ENCODE measurements at regions not wholly inside any gene's neighbourhood (a gene's known extent, or its start where the extent isn't known, plus 50 kb on each side); places are given as distances from the start of the nearest gene placed in this dataset.

DNA sequence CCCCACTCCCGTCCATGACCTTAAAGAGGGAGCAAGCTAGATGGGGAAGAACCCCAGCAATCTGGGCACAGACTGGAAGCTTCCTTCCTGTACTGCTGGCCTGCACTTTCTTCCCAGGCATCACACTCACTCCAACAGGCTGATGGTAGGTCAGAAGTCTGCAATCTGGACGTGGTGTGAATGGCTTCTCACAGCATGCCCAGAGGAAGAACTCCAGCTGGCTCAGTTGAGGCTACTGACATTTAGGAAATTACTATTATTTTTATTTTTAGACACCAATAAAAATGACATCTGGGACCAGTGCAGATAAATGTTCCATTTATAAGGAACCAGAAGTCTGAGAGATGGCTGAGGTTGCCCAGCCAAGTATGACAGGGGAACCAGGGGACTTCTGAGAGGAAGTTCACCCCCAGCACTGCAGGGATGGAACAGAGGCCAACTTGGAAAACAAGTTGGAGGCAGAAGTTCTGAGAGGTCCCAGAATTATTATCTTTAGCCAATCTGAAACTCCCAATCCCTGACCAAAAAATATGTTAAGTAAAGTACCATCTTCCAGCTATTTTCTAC, 163.8 kb upstream of the CTNNB1 start:
- intact Hi-C loops (cut with DNase I; ENCODE audit: low total_unique reads): no loop called here
- no peak for DNase-seq
- Histone ChIP-seq H3K27ac (no peak overlapping the region), H3K4me1 (peaks cover 0 to 13% (median 0%) of the 10 kb centered on the region in 4 donors), H3K9me3 (no peaks in the 10 kb centered on the region), H3K27me3 (no peaks in the 10 kb centered on the region), H3K4me3 (no peak overlapping the region), H3K36me3 (no peaks in the 10 kb centered on the region)
- TF ChIP-seq, protein P1, sequence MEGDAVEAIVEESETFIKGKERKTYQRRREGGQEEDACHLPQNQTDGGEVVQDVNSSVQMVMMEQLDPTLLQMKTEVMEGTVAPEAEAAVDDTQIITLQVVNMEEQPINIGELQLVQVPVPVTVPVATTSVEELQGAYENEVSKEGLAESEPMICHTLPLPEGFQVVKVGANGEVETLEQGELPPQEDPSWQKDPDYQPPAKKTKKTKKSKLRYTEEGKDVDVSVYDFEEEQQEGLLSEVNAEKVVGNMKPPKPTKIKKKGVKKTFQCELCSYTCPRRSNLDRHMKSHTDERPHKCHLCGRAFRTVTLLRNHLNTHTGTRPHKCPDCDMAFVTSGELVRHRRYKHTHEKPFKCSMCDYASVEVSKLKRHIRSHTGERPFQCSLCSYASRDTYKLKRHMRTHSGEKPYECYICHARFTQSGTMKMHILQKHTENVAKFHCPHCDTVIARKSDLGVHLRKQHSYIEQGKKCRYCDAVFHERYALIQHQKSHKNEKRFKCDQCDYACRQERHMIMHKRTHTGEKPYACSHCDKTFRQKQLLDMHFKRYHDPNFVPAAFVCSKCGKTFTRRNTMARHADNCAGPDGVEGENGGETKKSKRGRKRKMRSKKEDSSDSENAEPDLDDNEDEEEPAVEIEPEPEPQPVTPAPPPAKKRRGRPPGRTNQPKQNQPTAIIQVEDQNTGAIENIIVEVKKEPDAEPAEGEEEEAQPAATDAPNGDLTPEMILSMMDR (IDR thresholded peaks at IDR 0.05): no peak
- no peak for TF ChIP-seq POLR2AphosphoS5 (IDR thresholded peaks at IDR 0.05)
- WGBS, 5 donors: 50 to 74% (median 59%) methylated on average over 2 of the region's 2 CpGs

DNA sequence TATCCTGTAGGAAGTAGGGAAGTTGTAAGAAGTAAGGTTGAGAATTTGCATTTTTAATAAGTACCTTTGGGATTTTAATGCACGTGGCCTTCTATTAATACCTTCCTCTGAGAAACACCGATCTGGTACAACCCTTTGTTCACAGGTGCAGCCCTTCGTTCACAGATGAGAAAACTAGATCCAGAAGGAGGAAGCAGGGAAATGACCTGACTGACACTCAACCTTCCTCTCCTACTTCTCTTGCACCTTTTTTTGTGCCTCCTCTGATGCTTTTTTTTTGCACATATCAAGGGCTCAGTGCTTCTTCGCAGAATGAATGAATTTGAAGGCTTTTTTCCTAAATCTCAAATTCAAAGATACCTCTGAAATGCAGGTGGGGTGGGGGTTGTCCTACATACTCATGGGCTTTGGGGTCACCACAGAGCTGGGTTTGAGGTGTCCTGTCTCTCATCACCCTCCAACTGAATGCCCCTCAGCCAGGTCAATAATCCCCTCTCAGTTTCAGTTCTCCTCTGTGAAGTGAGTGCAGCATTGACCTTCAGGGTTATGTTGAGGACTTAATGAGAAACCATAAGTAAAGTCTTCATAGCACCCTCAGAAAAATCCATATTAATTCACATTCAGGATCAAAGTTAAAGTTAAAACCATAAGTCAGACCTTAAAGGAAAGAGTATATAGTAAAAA, 161.5 kb upstream of the CTNNB1 start:
- intact Hi-C loops (cut with DNase I; ENCODE audit: low total_unique reads): no loop called here
- H3K36me3 ChIP-seq: no peaks in the 10 kb centered on the region

DNA sequence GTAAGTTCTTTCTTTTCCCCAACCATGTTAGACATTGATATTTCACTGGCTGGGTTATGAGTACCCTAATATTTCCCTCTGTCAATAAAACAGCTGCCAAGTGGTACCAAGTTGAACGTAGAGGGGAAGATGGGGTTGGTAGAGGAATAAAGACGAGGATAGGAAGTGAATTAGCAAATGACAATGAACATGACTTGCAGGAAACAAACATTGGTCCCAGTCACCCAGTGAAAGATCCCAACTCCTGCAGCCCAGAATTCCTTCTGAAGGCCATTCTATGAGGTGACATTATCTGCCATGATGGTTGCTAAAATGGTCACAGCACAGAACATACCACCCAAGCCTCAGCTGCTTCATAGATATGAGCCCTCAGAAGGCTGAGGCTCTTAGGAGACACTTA, 159.0 kb upstream of the CTNNB1 start:
- 81 to 94% (median 92%) methylated on average over 2 of the region's 2 CpGs for WGBS, 5 donors
- Histone ChIP-seq H3K4me1 (peaks cover 0 to 10% (median 0%) of the 10 kb centered on the region in 4 donors), H3K4me3 (no peak overlapping the region), H3K27ac (no peak overlapping the region), H3K36me3 (no peaks in the 10 kb centered on the region), H3K27me3 (no peaks in the 10 kb centered on the region), H3K9me3 (no peaks in the 10 kb centered on the region)
- no peak for DNase-seq
- TF ChIP-seq, protein P1 (IDR thresholded peaks at IDR 0.05): no peak
- intact Hi-C loops (cut with DNase I; ENCODE audit: low total_unique reads): no loop called here

More for the DNA sequence above, 161.5 kb upstream of the CTNNB1 start:
- H3K4me3 ChIP-seq: no peak overlapping the region
- no peaks in the 10 kb centered on the region for H3K9me3 ChIP-seq
- no peak for DNase-seq
- TF ChIP-seq POLR2A (IDR thresholded peaks at IDR 0.05) (no peak), EP300 (IDR thresholded peaks at IDR 0.05) (no peak), POLR2AphosphoS5 (IDR thresholded peaks at IDR 0.05) (no peak)
- TF ChIP-seq, protein P1 (IDR thresholded peaks at IDR 0.05): no peak
- peaks cover 0 to 15% (median 0%) of the 10 kb centered on the region in 4 donors for H3K4me1 ChIP-seq
- no peaks in the 10 kb centered on the region for H3K27me3 ChIP-seq
- H3K27ac ChIP-seq: no peak overlapping the region
- 72 to 93% (median 90%) methylated on average over 4 of the region's 4 CpGs for WGBS, 5 donors

DNA sequence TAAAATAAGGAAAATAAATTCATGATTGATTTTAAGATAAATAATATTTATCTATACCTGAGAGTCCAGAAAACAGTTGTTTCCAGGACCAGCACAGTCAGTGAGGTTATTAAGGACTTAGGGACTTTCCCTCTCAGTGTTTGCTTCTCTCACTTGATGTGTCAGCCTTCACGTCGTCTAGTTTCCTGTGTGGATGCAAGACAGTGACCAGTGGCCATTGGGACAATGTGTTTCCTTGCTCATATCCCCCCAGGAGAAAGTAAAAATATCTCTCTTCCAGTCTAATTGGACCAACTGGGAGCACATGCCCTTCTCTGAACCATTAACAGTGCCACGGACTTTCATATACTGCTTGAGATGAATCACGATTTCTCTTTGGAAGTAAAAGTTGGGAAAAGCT, 157.8 kb upstream of the CTNNB1 start:
- H3K27me3 ChIP-seq: no peaks in the 10 kb centered on the region
- H3K27ac ChIP-seq: no peak overlapping the region
- peaks cover 0 to 10% (median 0%) of the 10 kb centered on the region in 4 donors for H3K4me1 ChIP-seq
- no peak for TF ChIP-seq POLR2A (IDR thresholded peaks at IDR 0.05)
- TF ChIP-seq, protein P1 (IDR thresholded peaks at IDR 0.05): no peak
- no peak for TF ChIP-seq EP300 (IDR thresholded peaks at IDR 0.05)
- TF ChIP-seq POLR2AphosphoS5 (IDR thresholded peaks at IDR 0.05): no peak
- no peaks in the 10 kb centered on the region for H3K36me3 ChIP-seq
- H3K4me3 ChIP-seq: no peak overlapping the region
- H3K9me3 ChIP-seq: no peaks in the 10 kb centered on the region
- intact Hi-C loops (cut with DNase I; ENCODE audit: low total_unique reads): no loop called here
- DNase-seq: no peak
- WGBS, 5 donors: 44 to 60% (median 57%) methylated on average over 4 of the region's 4 CpGs
